Activated CD4-positive, alpha-beta T cell treated with anti-CD3 and anti-CD28 coated beads, Interleukin-2, amount 10 ng/mL, durations not matched to agents 24 days and 14 days (primary cell): ENCODE measurements at regions not wholly inside any gene's neighbourhood (a gene's known extent, or its start where the extent isn't known, plus 50 kb on each side); places are given as distances from the start of the nearest gene placed in this dataset.
"Not testable (repeated sequence)": the region's sequence is repeated elsewhere in the genome, so short reads cannot be mapped to it uniquely, and the experiment has no call there.

Experiments used
- DNase-seq: peaks from one replicate; pipeline ENCODE4 v3.0.0; 2022
- H3K27ac Mint-ChIP-seq: one replicate; pipeline ENCODE4 v1.8.0; 2022; ENCODE audit warnings: mild to moderate bottlenecking, mixed read lengths
- H3K27me3 Mint-ChIP-seq: one replicate; pipeline ENCODE4 v1.8.0; 2022; ENCODE audit warnings: mixed read lengths
- H3K36me3 Mint-ChIP-seq: one replicate; pipeline ENCODE4 v1.8.0; 2022; ENCODE audit warnings: low read depth, mild to moderate bottlenecking, mixed read lengths
- H3K4me1 Mint-ChIP-seq: one replicate; pipeline ENCODE4 v1.8.0; 2021; ENCODE audit warnings: mixed read lengths
- H3K4me3 Mint-ChIP-seq: one replicate; pipeline ENCODE4 v1.8.0; 2022; ENCODE audit warnings: mild to moderate bottlenecking, moderate library complexity, mixed read lengths
- H3K9me3 Mint-ChIP-seq: one replicate; pipeline ENCODE4 v1.8.0; 2021; ENCODE audit warnings: mixed read lengths
- intact Hi-C: fragments of 100-400 bp; cut with micrococcal nuclease; formaldehyde crosslinking; loops from one replicate; pipeline ENCODE4 v1.15.1; 2023

- intact Hi-C loops = no loop called here
- no peaks in the 10 kb centered on the region for H3K4me1 Mint-ChIP-seq
- no peak overlapping the region for H3K4me3 Mint-ChIP-seq
- H3K27ac Mint-ChIP-seq = no peak overlapping the region
- H3K9me3 Mint-ChIP-seq = no peaks in the 10 kb centered on the region
- no peaks in the 10 kb centered on the region for H3K27me3 Mint-ChIP-seq
- DNase-seq = no peak
- H3K36me3 Mint-ChIP-seq = no peaks in the 10 kb centered on the region
Measured at GRCh38 chr18:27312853-27313252, 127.7 kb upstream of the CHST9 start.

- no peak overlapping the region for H3K4me3 Mint-ChIP-seq
- intact Hi-C loops = no loop called here
- no peaks in the 10 kb centered on the region for H3K27me3 Mint-ChIP-seq
- no peaks in the 10 kb centered on the region for H3K9me3 Mint-ChIP-seq
- H3K4me1 Mint-ChIP-seq = no peaks in the 10 kb centered on the region
- no peak for DNase-seq
- no peaks in the 10 kb centered on the region for H3K36me3 Mint-ChIP-seq
- no peak overlapping the region for H3K27ac Mint-ChIP-seq
Measured at GRCh38 chr18:27312153-27312552, 127.0 kb upstream of the CHST9 start.

DNA sequence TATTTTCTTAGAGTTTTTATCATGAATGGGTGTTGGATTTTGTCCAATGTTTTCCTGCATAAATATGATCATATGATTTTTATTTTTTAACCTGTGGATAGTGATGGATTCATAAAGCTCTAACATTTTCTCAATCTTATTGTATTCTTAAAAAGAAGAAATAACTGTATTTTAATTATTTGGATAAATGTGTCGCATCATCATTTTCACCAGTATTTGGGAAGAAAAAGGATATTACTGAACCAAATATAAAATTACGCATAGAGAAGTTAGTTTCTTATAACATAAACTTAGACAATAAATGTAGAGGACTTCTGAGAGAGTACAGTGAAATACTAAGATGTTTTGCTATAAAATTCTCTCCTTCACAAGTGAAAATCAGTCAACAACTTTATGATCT, 126.0 kb upstream of the CHST9 start:
- no peak for DNase-seq
- no peaks in the 10 kb centered on the region for H3K4me1 Mint-ChIP-seq
- H3K4me3 Mint-ChIP-seq = no peak overlapping the region
- no peaks in the 10 kb centered on the region for H3K9me3 Mint-ChIP-seq
- no peak overlapping the region for H3K27ac Mint-ChIP-seq
- intact Hi-C loops = no loop called here
- no peaks in the 10 kb centered on the region for H3K36me3 Mint-ChIP-seq
- no peaks in the 10 kb centered on the region for H3K27me3 Mint-ChIP-seq

- intact Hi-C loops = no loop called here
- H3K36me3 Mint-ChIP-seq = no peaks in the 10 kb centered on the region
- no peak overlapping the region for H3K4me3 Mint-ChIP-seq
- H3K9me3 Mint-ChIP-seq = no peaks in the 10 kb centered on the region
- no peaks in the 10 kb centered on the region for H3K4me1 Mint-ChIP-seq
- H3K27ac Mint-ChIP-seq = no peak overlapping the region
- H3K27me3 Mint-ChIP-seq = no peaks in the 10 kb centered on the region
- no peak for DNase-seq
Measured at GRCh38 chr18:27301615-27302378, 116.7 kb upstream of the CHST9 start.

- no peaks in the 10 kb centered on the region for H3K36me3 Mint-ChIP-seq
- no peak overlapping the region for H3K27ac Mint-ChIP-seq
- H3K9me3 Mint-ChIP-seq = no peaks in the 10 kb centered on the region
- no peaks in the 10 kb centered on the region for H3K4me1 Mint-ChIP-seq
- intact Hi-C loops = no loop called here
- no peak for DNase-seq
- no peak overlapping the region for H3K4me3 Mint-ChIP-seq
- no peaks in the 10 kb centered on the region for H3K27me3 Mint-ChIP-seq
Measured at GRCh38 chr18:27298214-27298804, 113.2 kb upstream of the CHST9 start.

DNA sequence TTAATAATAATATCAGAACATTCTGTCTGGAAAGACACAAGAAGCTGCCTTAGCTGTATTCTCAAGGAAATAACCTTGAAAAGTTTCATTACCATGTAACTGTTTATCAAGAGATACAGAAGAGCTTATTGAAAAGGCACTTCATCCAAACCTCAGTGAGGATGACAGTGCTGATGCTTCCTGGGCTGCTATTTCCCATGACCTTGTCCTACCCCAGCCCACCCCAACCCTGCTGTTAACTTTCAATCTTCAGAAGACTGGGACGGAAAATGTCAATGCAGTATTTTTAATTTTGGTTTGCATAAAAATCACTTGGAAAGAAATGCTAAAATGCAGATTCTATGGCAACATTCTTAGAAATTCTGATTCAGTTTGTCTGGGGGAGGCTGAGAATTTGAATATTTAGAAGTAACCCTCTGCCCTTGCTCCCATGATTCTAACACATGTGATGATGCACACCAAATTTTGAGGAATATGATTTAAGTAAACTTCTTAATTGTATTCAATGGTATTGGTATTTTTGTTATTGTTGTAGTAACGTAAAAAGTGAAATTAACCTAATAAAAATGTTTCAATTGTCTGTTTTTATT, 101.0 kb upstream of the CHST9 start:
- DNase-seq, H3K27ac Mint-ChIP-seq, H3K9me3 Mint-ChIP-seq, H3K4me3 Mint-ChIP-seq, intact Hi-C loops, H3K27me3 Mint-ChIP-seq, H3K36me3 Mint-ChIP-seq, H3K4me1 Mint-ChIP-seq: not testable (repeated sequence)

- Mint-ChIP-seq H3K27me3 (no peaks in the 10 kb centered on the region), H3K4me1 (no peaks in the 10 kb centered on the region), H3K27ac (no peak overlapping the region), H3K9me3 (peaks cover 10% of the 10 kb centered on the region), H3K36me3 (no peaks in the 10 kb centered on the region), H3K4me3 (no peak overlapping the region)
- DNase-seq = no peak
- intact Hi-C loops = no loop called here
Measured at GRCh38 chr18:27278131-27278530, 93.0 kb upstream of the CHST9 start.

GRCh38 chr18:27277554-27277953, 92.4 kb upstream of the CHST9 start:
- no peaks in the 10 kb centered on the region for H3K4me1 Mint-ChIP-seq
- no peaks in the 10 kb centered on the region for H3K36me3 Mint-ChIP-seq
- intact Hi-C loops = no loop called here

GRCh38 chr18:27276886-27277285, 91.8 kb upstream of the CHST9 start:
- intact Hi-C loops = no loop called here
- no peaks in the 10 kb centered on the region for H3K27me3 Mint-ChIP-seq
- peaks cover 10% of the 10 kb centered on the region for H3K9me3 Mint-ChIP-seq
- no peak for DNase-seq
- no peak overlapping the region for H3K27ac Mint-ChIP-seq
- H3K4me1 Mint-ChIP-seq = no peaks in the 10 kb centered on the region
- H3K4me3 Mint-ChIP-seq = no peak overlapping the region
- no peaks in the 10 kb centered on the region for H3K36me3 Mint-ChIP-seq

More at GRCh38 chr18:27277554-27277953, 92.4 kb upstream of the CHST9 start:
- no peak for DNase-seq
- Mint-ChIP-seq H3K9me3 (peaks cover 10% of the 10 kb centered on the region), H3K27me3 (no peaks in the 10 kb centered on the region), H3K4me3 (no peak overlapping the region), H3K27ac (no peak overlapping the region)

DNA sequence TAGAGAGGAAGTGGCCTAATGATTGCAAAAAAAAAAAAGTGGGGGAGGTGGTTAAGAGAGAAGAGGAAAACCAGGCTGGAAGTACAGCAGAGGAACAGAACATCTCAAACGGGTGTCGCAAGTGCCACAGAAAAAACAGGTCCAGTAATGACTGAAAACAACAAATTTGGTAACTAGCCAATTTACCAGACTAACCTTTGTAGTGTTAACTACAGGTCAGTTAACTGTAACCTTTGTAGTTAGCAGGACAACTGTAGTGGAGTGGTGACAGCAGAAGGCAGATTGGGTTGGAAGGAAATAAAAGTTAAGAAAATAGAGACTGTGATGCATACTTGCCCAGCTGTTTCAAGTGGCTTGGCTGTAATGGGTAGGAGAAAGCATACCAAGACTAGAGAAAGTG, 91.4 kb upstream of the CHST9 start:
- Mint-ChIP-seq H3K27ac (no peak overlapping the region), H3K27me3 (no peaks in the 10 kb centered on the region), H3K4me3 (no peak overlapping the region), H3K4me1 (no peaks in the 10 kb centered on the region), H3K9me3 (peaks cover 10% of the 10 kb centered on the region), H3K36me3 (no peaks in the 10 kb centered on the region)
- intact Hi-C loops = no loop called here
- DNase-seq = no peak

DNA sequence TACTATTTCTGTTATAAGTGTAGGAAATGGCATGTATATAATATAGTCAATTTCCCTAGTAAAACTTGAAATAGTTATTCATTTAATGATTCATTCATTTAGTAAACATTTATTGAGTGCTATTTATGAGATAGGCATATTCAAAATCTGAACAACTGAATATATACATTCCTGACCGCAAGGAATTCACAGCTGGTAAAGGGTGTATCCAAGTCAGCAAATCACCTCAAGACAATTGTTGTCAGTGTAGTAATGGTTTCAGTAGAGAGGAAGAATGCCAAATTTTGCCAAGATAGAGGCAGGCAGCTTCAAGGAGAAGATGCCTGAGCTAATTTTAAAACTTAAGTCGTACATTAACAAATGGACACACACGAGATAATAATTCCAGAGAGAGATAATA, 89.8 kb upstream of the CHST9 start:
- Mint-ChIP-seq H3K9me3 (peaks cover 10% of the 10 kb centered on the region), H3K36me3 (no peaks in the 10 kb centered on the region), H3K27me3 (no peaks in the 10 kb centered on the region), H3K4me1 (no peaks in the 10 kb centered on the region), H3K4me3 (no peak overlapping the region), H3K27ac (no peak overlapping the region)
- intact Hi-C loops = no loop called here
- no peak for DNase-seq

GRCh38 chr18:27270508-27270907, 85.4 kb upstream of the CHST9 start:
- no peak overlapping the region for H3K27ac Mint-ChIP-seq
- intact Hi-C loops = no loop called here
- DNase-seq = no peak
- H3K4me1 Mint-ChIP-seq = no peaks in the 10 kb centered on the region
- no peaks in the 10 kb centered on the region for H3K9me3 Mint-ChIP-seq
- H3K36me3 Mint-ChIP-seq = no peaks in the 10 kb centered on the region
- no peaks in the 10 kb centered on the region for H3K27me3 Mint-ChIP-seq
- H3K4me3 Mint-ChIP-seq = no peak overlapping the region

GRCh38 chr18:27263369-27263768, 78.3 kb upstream of the CHST9 start:
- Mint-ChIP-seq H3K27ac (no peak overlapping the region), H3K4me3 (no peak overlapping the region), H3K27me3 (no peaks in the 10 kb centered on the region), H3K9me3 (peaks cover 3% of the 10 kb centered on the region), H3K4me1 (no peaks in the 10 kb centered on the region), H3K36me3 (no peaks in the 10 kb centered on the region)
- intact Hi-C loops = no loop called here
- no peak for DNase-seq

DNA sequence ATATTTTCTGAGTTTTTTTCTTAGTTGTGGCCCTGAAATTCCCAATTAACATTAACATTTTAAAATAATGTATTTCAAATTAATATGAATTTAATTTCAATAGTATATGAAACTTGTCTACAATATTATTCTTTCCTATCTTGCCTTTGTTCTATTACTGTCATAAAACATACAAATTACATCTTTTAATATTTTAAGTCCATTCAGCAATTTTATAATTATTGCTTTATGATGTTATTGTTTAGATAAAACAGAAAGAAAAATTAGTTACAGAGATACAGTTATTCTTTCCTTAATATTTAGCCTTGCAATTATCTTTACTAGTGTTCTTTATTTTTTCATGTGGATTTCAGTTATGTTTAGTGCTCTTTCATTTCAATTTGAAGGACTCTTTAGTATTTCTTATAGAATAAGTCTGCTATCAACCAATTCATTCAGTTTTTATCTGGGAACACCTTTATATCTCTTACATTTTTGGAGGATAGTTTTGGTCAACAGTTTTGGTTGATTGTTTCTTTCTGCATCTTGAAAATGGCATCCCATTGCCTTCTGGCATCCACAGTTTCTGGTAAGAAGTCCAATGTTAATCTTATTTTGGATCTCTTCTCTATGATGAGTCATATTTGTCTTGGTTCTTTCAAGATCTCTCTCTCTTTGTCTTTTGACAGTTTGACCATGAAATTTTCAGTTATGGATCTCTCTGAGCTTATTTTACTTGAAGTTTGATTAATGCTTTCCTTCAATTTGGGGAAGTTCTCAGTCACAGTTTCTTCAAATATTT, 76.9 kb upstream of the CHST9 start:
- peaks cover 3% of the 10 kb centered on the region for H3K9me3 Mint-ChIP-seq
- no peak for DNase-seq
- H3K4me1 Mint-ChIP-seq = no peaks in the 10 kb centered on the region
- intact Hi-C loops = no loop called here
- no peak overlapping the region for H3K27ac Mint-ChIP-seq
- H3K4me3 Mint-ChIP-seq = no peak overlapping the region
- no peaks in the 10 kb centered on the region for H3K27me3 Mint-ChIP-seq
- no peaks in the 10 kb centered on the region for H3K36me3 Mint-ChIP-seq
